Upper lobe of left lung (tissue), 4 donors: ENCODE measurements at regions not wholly inside any gene's neighbourhood (a gene's known extent, or its start where the extent isn't known, plus 50 kb on each side); places are given as distances from the start of the nearest gene placed in this dataset.

Experiments used
- CTCF ChIP-seq, 6 experiments: fragments of 450-650 bp in 4 of 6; fragments of 200-600 bp in 2 of 6; sonication (generic) in 2 of 6; IDR thresholded peaks; one replicate each; pipeline ENCODE4 v1.5.1; 2016 to 2019; ENCODE audit warnings: antibody characterized with exemption in 6 of 6
- EP300 ChIP-seq, 4 donors: sonication (generic); formaldehyde crosslinking; IDR thresholded peaks; one replicate each; pipeline ENCODE4 v1.5.1; 2017; ENCODE audit warnings: antibody characterized with exemption in 4 of 4, control low read depth in 2 of 4
- POLR2A ChIP-seq, 4 donors: fragments of 450-650 bp; IDR thresholded peaks; one replicate each; pipeline ENCODE4 v1.5.1; 2016 to 2017; ENCODE audit warnings: antibody characterized with exemption in 4 of 4, mild to moderate bottlenecking in 2 of 4
- POLR2AphosphoS5 ChIP-seq, 2 donors: sonication (generic); formaldehyde crosslinking; IDR thresholded peaks; one replicate each; pipeline ENCODE4 v1.5.1; 2017; ENCODE audit warnings: antibody characterized with exemption in 2 of 2

- TF ChIP-seq CTCF (IDR thresholded peaks at IDR 0.05) (no peak), EP300 (IDR thresholded peaks at IDR 0.05) (no peak), POLR2A (IDR thresholded peaks at IDR 0.05) (no peak), POLR2AphosphoS5 (IDR thresholded peaks at IDR 0.05) (no peak)
Observed at GRCh38 chr9:25954209-25954608, 276.0 kb upstream of the TUSC1 start.
